Breast epithelium (tissue), 3 donors: ENCODE measurements at regions not wholly inside any gene's neighbourhood (a gene's known extent, or its start where the extent isn't known, plus 50 kb on each side); places are given as distances from the start of the nearest gene placed in this dataset.

Source experiments
- POLR2A ChIP-seq: fragments of 450-650 bp; IDR thresholded peaks from one replicate; pipeline ENCODE4 v1.6.1; 2016; ENCODE audit warnings: antibody characterized with exemption, mild to moderate bottlenecking, moderate library complexity
- POLR2AphosphoS5 ChIP-seq, 3 donors: sonication (generic); formaldehyde crosslinking; IDR thresholded peaks; one replicate each; pipeline ENCODE4 v1.6.1; 2017; ENCODE audit warnings: antibody characterized with exemption in 3 of 3
- TF ChIP-seq, protein P1 (sequence below), 3 donors: fragments of 450-650 bp; IDR thresholded peaks; one replicate each; pipeline ENCODE4 v1.5.1; 2016 to 2017; ENCODE audit warnings: antibody characterized with exemption in 3 of 3, mild to moderate bottlenecking in 3 of 3, moderate library complexity in 3 of 3

DNA sequence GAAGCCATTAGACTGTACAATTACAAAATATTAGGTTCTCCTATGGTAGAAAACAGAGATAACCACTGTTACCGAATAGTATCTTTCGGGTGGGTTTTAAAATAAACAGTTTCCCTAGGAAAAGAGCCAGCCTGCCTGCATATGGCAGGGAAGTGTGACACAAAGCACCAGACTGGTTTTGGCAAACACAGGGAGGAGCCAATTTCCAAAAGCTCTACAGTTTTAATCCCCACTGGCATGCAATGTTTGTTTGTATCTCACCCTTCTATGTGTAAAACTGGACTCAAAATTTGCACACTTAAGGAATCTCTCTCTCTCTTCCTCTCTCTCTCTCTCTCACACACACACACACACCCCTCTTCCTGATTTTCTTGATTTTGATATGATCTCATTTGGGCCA, 261.7 kb downstream of the ETV1 start:
- TF ChIP-seq POLR2A: no peak
- TF ChIP-seq, protein P1, sequence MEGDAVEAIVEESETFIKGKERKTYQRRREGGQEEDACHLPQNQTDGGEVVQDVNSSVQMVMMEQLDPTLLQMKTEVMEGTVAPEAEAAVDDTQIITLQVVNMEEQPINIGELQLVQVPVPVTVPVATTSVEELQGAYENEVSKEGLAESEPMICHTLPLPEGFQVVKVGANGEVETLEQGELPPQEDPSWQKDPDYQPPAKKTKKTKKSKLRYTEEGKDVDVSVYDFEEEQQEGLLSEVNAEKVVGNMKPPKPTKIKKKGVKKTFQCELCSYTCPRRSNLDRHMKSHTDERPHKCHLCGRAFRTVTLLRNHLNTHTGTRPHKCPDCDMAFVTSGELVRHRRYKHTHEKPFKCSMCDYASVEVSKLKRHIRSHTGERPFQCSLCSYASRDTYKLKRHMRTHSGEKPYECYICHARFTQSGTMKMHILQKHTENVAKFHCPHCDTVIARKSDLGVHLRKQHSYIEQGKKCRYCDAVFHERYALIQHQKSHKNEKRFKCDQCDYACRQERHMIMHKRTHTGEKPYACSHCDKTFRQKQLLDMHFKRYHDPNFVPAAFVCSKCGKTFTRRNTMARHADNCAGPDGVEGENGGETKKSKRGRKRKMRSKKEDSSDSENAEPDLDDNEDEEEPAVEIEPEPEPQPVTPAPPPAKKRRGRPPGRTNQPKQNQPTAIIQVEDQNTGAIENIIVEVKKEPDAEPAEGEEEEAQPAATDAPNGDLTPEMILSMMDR (IDR thresholded peaks at IDR 0.05): no peak
- no peak for TF ChIP-seq POLR2AphosphoS5 (IDR thresholded peaks at IDR 0.05)
